Right ventricle myocardium superior (tissue), 1 donor: ENCODE measurements at regions not wholly inside any gene's neighbourhood (a gene's known extent, or its start where the extent isn't known, plus 50 kb on each side); places are given as distances from the start of the nearest gene placed in this dataset.
"Not testable (repeated sequence)": the region's sequence is repeated elsewhere in the genome, so short reads cannot be mapped to it uniquely, and the experiment has no call there.

Experiments used
- ATAC-seq: fragments of 200-7000 bp; cut with Tn5 transposase; one replicate; pipeline ENCODE4 v1.9.1; 2020; ENCODE audit warnings: mild to moderate bottlenecking; ENCODE audit not compliant: poor library complexity
- DNase-seq: peaks from one replicate; pipeline ENCODE4 v3.0.0-alpha.2; 2020
- intact Hi-C: fragments of 100-400 bp; cut with DNase I; formaldehyde crosslinking; loops from one replicate; pipeline ENCODE4 v1.11.2; 2022
- donor health status: DM: no; HTN: yes; CAD: no; lungs with severe emphysema.

DNA sequence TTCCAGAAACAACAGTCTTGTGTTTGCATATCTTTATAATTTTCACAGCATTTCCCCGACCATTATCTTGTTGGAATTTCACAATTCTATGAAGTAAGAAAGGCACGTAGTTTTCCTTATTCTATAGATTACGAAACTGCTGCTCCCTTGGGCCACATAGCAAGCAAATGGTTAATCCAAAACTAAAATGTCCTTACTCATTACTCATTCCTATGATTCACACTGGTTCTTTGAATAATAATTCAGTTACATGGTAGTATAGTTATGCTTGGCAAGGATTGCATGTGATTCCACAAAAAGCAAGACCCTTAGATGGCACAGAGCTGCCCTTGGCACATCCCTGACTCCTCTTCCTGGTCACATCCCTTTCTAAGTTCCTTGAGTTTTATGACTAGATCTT lies 51.2 kb downstream of the OR13H1 start:
- intact Hi-C loops = no loop called here
- ATAC-seq (no peak), DNase-seq (no peak)

DNA sequence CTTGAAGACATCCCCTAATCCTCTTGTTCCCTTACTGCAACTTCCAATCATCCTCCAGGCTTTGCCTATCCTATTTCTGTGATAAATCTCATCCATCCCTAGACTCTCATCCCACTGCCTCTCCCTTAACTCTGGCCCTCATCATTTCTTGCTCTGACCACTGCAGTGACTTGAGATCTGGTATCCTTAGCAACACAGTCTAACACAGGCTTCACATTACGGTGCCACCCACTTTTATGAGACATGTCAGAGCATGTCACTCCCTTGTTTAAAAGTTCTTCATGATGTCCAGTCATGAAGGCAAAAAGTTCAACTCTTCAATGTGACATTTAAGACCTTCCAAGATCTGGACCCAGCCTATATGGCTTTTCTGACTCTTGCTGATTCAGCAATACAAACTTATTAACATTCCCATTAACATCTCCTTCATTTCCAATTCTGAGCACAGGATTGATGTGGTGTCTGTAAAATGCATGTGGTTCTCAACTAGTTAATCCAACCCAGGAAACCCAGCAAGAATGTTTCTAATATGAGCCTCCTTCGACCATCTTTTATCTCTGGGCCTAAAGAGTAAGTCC lies 64.0 kb downstream of the OR13H1 start:
- DNase-seq (no peak), ATAC-seq (no peak)
- intact Hi-C loops = no loop called here

DNA sequence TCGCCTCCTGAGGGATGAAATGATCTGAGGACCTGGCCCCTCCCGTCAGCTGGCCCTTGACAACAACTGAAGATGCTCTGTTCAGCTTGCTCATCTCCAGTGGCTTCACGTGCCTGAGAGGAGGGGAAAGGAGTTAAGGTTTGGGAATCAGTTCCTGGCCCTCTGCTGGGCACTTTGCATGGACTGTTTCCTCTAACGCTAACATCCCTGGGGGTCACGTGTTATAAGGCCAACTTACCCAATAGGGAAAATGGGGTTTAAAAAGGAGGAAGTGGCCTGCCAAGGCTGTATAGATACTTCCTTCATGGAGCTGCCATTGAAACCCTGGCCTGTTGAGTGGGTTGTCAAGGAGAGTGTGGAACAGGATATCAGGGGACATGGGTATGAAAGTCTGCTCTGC lies 65.6 kb downstream of the OR13H1 start:
- intact Hi-C loops = no loop called here
- ATAC-seq (no peak), DNase-seq (no peak)

DNA sequence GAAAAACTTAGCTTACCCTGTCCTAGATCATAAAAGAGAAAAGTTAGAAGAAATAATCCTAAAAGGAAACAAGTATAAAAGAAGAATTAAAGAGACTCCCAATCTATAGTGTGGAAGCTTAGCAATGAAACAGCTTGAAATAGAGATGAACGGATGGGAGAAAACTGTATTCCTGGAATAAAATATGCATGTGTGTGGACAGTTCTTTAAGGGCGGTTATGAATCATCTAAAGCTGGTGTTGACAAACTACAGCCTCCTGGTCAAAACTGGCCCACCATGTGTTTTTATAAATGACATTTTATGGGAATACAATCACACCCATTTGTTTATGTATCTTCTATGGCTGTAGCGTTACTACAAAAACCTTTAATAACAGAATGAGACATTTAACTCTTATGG lies 69.4 kb downstream of the OR13H1 start:
- ATAC-seq (no peak), DNase-seq (no peak)
- intact Hi-C loops = no loop called here

DNA sequence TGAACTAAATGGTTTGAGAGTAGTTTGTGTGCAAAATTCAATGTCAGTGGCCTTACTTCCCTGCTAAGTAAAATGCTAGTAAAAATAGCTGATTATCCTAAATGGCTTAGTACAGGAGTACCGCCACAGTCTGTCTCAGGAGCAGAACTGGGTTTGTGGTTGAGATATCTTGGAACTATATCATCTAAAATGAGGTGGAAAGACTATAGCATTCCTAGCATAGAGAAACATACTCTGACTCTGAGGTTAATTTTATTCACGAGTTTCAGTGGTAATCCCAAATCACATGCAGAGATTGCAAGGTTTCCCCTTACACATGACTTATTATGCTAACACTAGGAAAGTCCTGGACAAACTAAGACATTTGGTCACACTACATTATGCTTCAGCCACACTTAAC lies 70.4 kb downstream of the OR13H1 start:
- ATAC-seq = no peak
- DNase-seq = no peak
- intact Hi-C loops = no loop called here

DNA sequence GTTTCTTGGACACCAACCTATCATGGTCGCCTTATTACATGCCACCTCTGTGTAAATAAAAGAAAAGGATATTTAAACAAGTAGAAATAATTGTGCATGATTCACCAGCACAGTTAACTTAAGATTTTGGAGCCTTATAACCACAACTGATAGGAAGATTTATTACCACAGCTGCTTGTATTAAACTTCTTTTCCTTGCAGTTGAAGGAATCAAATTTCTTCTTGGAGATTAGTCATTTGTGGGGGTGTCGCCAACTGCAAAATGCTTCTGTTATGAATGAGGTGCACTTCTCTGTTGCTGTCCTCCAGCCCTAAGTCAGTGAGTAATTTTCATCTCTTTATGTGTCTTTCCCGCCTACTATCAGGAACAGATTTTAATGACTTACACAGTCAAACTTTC lies 73.3 kb downstream of the OR13H1 start:
- intact Hi-C loops = no loop called here
- ATAC-seq = no peak
- no peak for DNase-seq

DNA sequence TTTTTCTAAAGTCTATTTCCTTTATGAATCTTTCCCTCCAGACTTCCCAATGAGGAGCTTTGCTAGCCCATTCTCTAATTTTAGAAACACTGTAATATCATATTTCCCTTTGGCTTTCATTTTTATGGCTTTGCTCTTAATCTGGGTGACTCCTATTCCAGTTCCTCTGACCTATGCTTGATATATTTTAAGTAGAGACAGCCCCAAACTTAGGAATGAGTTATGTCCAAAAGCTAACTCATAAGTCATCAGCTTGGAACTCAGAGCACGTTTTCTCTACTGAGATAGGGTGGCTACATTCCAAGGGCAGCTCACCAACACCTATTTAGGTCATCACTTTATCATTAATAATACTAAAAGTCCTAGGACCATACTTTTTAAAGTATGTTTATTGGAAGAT lies 77.8 kb downstream of the OR13H1 start:
- ATAC-seq = no peak
- intact Hi-C loops = no loop called here

DNA sequence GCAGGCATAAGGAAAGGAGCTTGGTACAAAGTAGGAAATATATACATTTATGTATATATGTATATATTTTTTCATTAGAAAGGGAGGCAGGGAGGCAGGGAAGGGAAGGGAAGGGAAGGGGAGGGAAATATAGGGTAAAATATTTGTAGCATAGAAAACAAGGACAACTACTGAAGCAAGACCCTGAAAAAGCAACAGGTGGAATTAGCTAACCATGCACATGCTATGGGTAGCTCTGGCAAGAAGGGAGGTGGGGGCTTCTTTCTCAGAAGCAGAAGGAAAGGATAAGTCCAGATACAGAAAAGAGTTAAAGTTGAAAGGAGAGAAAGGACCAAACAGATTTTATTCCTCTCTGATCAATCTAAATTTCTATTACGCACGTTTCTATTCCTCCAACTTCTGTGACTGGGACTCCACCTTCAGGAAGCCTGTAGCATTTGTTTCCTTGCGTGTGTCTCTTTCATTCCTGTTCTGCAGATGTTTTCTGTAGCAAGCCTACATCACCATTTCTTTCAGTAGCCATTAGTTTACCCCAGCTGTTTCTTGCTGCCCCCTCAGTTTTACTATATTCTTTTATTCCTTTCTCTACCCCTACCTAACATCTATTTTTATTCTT lies 82.9 kb downstream of the OR13H1 start:
- intact Hi-C loops = no loop called here
- DNase-seq (no peak), ATAC-seq (no peak)

More for the DNA sequence above, 77.8 kb downstream of the OR13H1 start:
- no peak for DNase-seq

DNA sequence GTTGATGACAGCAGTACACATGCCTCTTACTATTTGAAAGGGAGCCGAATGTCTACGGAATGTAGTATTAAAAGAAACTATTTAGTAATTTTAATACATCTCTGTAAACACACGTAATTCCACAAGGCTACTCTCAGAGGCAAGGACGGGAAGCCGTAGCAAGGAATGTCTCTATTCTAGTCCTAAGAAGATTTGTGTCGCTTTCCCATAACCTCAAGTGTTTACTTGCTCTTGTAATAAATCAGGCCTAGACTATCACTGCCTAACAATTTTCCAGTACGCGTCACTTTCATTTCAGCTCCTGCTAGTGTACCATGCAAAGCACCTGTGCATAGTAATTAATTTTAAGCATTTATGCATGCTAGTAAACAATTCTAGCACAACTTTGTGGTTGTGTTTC lies 86.7 kb downstream of the OR13H1 start:
- DNase-seq (no peak), ATAC-seq (no peak)
- intact Hi-C loops = loop anchor here (10.0 kb wide), 1 partner anchor 656 kb away; no protein-coding TSS in a partner anchor

DNA sequence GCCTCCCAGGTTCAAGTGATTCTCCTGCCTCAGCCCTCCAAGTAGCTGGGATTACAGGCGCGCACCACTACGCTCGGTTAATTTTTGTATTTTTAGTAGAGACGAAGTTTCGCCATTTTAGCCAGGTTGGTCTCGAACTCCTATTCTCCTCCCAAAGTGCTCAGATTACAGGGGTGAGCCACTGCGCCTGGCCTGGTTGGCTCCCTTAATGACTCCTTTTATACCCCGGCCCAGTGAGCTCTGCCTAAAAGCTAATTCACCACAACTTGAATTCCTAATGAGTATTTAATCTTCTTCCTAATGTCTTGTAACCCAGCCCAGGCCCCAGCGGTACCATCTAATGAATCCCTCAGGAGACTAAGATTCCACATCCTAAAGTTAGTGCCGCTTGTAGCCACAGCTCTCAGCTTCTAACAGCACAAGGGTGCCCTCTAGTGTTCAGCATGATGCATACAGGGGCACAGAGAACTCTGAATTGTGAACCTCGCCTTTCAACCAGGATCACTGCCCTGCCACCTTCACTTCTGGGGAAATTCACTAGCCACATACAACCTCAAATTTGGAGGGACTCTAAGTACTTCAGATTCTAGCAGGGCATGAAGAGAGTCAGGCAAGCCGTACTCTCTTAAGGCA lies 89.5 kb downstream of the OR13H1 start:
- intact Hi-C loops = loop anchor here (10.0 kb wide), 1 partner anchor 659 kb away; no protein-coding TSS in a partner anchor
- DNase-seq = no peak
- ATAC-seq = no peak

DNA sequence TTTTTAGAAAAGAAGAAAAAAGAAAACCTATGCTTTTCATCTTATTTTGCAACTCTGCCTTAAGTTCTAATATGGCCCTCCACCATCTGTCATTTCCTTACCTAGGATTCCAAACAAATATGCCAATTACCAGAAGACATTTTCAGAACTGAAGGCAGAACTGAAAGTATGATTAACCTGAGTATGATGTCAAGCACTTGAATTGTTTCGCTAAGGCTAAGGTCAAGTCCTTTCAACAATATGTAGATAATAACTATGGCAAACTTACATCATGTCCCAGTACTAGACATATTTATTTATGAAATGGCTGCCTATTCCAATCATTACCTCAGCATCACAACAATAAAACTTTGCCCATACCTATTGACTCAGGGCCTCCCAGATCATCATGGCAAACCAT lies 91.0 kb downstream of the OR13H1 start:
- ATAC-seq = no peak
- intact Hi-C loops = loop anchor here (10.0 kb wide), 1 partner anchor 660 kb away; no protein-coding TSS in a partner anchor
- DNase-seq = no peak

DNA sequence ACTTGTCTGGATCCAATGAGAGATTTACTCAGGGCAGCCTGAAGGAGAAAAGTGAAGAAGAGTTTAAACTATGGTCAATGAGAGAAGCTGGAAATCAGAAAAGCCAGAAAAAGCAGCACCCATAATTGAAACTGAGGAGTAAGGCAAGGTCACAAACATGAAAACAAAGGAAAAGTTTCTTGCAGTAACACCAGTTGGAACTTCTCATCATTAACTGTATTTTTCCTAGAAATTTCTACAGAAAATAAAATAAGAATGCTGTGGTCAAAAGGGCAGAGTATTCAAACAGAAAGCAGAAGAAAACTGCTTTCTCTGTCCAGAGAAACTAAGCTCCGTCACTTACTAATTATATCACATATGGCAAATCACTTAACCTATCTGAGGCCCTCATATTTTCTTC lies 102.2 kb downstream of the OR13H1 start:
- ATAC-seq (no peak), DNase-seq (no peak)
- intact Hi-C loops = no loop called here

DNA sequence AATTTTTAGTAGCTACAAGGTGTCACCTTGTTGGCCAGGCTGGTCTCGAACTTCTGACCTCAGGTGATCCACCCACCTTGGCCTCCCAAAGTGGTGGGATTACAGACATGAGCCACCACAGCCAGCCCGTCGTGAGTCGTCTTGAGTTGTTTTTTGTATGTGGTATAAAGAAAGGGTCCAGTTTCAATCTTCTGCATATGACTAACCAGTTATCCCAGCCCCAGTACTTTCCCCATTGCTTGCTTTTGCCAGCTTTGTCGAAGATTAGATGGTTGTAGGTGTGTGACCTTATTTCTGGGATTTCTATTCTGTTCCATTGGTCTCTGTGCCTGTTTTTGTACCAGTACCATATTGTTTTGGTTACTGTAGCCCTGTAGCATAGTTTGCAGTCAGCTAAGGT lies 105.9 kb downstream of the OR13H1 start:
- DNase-seq = no peak
- intact Hi-C loops = no loop called here
- ATAC-seq = no peak

DNA sequence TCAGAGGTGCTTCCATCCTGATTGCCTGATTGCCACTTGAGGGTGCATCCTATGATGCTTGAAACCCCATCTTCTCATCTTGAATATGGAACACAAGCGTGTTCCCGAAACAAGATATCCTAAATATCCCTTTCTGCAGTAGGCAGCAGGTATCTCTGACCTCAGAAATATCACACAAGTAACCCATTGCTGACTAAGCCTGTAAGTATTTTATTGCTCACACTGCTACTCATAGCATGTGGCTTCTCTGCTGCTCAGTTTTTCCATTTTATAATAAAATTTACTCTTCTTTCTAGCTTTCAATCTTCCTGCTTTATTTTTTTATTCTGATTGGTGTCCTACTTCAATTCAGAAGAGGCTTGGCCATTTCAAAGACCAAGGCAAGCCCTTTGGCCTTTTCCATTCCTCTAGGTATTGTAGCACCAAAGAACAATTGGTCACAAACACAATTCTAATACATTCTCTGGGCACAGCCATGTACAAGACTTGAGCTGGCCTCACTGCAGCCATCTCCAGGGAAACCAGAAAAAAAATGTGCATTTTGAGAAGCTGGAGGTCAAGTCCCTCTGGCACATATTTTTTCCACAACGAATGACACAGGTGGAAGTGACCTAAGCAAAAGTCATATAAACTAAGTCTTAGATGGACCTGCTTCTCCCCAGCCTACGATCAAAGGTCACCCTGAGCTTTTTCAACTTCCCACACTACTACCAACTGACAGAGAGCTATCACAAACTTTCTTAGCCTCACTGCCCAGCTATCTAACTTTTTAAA lies 107.0 kb downstream of the OR13H1 start:
- intact Hi-C loops = no loop called here
- DNase-seq (no peak), ATAC-seq (no peak)

DNA sequence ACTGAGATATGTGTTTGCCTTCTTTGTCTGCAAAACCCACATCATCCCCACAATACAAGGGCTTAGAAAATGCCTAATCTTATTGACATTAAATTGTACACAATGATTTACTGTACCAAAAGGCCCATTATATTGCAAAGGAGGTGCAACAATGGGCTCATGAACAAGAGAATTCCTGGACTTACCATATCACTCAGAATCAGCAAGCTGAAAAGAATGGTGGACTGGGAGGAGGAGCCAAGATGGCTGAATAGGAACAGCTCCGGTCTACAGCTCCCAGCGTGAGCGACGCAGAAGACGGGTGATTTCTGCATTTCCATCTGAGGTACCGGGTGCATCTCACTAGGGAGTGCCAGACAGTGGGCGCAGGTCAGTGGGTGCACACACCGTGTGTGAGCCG lies 119.9 kb downstream of the OR13H1 start:
- intact Hi-C loops, DNase-seq, ATAC-seq: not testable (repeated sequence)

DNA sequence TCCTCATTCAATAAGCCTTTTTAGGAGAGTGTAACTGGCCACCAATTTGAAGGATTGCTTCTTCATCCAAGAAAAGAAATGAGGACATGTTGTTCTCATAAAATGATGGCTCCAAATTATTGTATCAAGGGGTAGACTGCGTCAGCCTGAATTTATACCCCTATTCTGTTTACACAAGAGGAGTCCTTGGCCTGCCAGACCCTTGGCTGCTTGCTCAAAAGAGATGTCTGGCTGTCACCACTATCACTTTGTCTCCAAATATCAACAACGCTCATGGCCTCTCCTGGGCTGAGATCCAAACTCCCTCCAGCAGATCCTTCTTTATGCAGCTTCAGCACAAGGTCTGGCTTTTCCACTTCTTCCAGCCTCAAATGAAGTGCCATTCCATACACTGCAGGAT lies 127.9 kb downstream of the OR13H1 start:
- intact Hi-C loops = no loop called here
- DNase-seq (no peak), ATAC-seq (no peak)

DNA sequence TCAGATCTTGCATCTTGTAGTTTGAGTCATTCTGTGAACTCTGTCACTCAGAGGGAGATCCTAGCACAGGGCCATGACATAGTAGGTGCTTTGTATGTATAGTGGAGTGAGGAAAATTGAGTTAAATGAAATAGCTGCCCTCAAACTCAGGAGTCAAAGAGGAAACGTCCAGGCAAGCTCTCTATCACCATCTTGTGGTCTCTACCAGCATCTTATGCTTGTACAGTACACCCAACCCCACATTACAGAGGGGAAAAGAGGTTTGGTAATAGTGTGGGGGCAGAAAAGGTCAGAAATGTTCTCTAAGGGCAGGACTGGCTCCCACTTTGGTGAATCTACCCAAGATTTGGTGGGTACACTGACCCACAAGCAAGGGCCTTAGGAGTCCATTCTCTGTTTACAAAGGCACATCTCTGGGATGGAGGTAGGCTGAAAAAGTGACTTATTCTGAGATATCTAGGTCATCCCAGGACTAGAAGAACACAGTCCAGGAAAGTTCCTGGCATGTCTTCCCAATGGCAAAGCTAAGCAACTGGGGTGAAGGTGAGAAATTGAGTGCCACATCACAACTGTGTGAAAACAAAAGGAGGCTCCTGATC lies 131.8 kb downstream of the OR13H1 start:
- no peak for DNase-seq
- no peak for ATAC-seq
- intact Hi-C loops = no loop called here

DNA sequence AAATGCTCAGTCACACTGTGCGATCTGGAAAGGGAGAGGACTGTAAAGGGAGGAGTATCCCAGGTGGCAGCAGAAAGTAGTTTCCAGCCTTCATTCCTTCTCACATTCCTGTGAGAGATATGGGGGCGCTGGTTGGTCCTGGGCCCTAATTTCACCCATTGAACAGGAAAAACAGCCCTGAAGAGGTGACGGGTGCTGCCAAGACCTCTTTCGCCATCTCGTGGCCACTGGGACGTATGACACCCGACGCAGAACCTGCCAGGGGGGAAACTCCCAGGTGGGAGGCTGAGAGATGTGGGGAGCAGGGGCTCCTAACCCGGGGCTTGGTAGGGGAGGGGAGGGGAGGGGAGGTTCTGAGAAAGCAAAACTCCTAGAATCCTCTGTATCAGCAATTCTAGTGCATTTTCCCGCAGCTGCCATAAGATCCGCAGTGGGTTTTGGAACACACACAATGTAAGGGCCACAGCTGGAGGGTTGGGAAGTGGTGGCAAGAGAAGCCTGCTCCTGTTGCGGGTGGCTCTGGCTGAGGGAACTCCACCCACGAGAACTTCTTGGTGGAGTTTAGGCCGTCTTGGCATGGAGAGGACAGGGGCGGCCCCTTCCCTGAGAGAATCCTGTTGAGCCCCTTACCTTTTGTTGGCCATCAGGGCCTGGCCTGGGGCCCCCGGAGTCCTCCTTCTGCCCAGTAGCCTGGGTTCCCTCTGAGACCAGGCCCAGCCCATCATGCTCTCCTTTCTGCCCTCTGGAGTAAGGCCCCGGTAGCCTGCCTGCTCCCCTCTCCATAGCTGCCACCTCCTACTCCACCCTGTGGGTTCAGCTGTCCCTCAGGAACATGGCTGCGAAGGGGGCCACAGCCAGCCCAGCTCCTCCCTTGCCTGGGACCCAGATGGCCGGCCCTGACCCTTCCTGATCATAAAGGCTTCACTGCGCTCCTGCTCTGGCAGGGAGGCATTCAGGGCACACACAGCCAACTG lies 134.1 kb downstream of the OR13H1 start:
- ATAC-seq = no peak
- intact Hi-C loops = no loop called here
- no peak for DNase-seq
